ENCODE measurements at regions not wholly inside any gene's neighbourhood (a gene's known extent, or its start where the extent isn't known, plus 50 kb on each side); places are given as distances from the start of the nearest gene placed in this dataset.
"Not testable (repeated sequence)": the region's sequence is repeated elsewhere in the genome, so short reads cannot be mapped to it uniquely, and the experiment has no call there.

DNA sequence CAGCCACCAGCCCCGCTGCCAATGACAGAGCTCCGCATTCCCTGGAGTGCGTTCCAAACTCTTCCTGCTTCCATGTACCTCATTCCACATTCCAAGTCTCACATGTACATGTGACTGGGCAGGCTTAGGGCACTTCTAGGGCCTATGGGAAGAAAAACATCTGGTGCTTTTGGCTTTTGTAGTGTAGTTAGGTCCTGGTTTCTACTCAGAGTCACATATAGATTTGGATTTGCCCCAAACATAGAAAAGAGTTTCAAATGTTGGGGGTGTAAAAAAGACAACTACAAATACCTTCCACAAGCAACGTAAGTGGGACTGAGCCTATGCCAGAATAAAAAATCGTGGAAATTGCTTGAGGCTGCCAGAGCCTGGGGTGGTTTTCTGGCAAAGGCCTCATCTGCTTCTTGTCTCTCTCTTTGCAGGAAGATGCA lies 84.1 kb downstream of the ZNF467 start:
- TF ChIP-seq, protein P1, sequence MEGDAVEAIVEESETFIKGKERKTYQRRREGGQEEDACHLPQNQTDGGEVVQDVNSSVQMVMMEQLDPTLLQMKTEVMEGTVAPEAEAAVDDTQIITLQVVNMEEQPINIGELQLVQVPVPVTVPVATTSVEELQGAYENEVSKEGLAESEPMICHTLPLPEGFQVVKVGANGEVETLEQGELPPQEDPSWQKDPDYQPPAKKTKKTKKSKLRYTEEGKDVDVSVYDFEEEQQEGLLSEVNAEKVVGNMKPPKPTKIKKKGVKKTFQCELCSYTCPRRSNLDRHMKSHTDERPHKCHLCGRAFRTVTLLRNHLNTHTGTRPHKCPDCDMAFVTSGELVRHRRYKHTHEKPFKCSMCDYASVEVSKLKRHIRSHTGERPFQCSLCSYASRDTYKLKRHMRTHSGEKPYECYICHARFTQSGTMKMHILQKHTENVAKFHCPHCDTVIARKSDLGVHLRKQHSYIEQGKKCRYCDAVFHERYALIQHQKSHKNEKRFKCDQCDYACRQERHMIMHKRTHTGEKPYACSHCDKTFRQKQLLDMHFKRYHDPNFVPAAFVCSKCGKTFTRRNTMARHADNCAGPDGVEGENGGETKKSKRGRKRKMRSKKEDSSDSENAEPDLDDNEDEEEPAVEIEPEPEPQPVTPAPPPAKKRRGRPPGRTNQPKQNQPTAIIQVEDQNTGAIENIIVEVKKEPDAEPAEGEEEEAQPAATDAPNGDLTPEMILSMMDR (conservative IDR thresholded peaks at IDR 0.05; ENCODE audit: low read length), result no peak
- H3K4me3 ChIP-seq (ENCODE audit: low read length), result no peak overlapping the region
- DNase-seq (ENCODE audit: low read depth), result peak; percentile 25

DNA sequence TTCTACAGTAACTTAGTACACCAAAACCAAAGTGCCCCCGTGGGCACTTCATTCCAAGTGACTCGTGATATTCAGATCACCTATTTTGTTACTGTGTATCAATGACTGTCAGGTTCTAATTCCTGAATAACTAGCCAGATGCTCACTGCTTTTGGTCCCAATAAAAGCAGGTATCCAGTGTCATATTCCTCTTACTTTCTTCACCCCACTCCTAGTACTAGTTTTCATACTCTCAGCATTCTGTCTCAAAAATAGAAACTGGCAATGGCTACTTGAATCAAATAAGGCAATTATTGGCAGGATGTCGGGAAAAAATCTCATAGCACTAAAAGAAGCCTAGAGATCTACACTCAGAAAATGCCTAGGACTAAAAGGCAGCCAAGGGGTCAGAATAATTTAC lies 84.6 kb downstream of the ZNF467 start:
- DNase-seq (ENCODE audit: low read depth), result no peak
- H3K4me3 ChIP-seq (ENCODE audit: low read length), result no peak overlapping the region
- TF ChIP-seq, protein P1 (conservative IDR thresholded peaks at IDR 0.05; ENCODE audit: low read length), result no peak

DNA sequence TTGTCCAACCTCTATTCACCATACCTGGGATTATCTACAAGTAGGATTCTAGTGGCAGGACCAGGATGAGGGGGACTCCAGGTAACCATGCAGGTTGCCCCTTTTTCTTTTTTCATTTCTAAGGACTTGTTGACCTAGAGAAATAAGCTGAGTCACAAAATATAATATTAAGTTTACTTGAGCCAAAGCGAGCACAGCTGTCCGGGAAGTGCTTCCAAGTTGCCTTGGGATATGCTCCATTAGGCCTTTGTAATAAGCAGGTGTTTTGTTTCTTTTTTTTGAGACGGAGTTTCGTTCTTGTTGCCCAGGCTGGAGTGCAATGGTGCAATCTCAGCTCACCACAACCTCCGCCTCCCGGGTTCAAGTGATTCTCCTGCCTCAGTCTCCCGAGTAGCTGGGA lies 85.6 kb downstream of the ZNF467 start:
- not testable (repeated sequence) for H3K4me3 ChIP-seq (ENCODE audit: low read length); DNase-seq (ENCODE audit: low read depth)

DNA sequence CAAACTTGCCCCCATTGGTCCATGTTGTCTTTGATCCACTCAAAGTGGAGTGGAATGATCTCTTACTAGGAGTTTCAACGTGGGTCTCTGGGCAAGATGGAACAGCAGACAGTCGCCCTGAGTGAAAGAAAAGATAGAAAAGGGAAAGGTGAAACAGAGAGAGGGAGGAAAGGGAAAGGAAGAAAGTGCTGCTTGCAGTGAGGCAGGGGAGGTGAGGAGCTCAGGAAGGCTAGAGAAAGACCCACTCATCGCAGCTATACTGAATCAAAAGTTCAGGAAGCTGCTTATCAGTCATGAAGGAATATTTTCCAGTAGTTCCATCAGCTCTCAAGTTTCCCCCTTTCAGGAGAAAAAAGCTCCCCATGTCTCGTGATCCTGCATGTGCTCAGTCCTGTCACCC lies 86.9 kb downstream of the ZNF467 start:
- TF ChIP-seq, protein P1 (conservative IDR thresholded peaks at IDR 0.05; ENCODE audit: low read length), result no peak
- H3K4me3 ChIP-seq (ENCODE audit: low read length), result no peak overlapping the region
- no peak for DNase-seq (ENCODE audit: low read depth)

DNA sequence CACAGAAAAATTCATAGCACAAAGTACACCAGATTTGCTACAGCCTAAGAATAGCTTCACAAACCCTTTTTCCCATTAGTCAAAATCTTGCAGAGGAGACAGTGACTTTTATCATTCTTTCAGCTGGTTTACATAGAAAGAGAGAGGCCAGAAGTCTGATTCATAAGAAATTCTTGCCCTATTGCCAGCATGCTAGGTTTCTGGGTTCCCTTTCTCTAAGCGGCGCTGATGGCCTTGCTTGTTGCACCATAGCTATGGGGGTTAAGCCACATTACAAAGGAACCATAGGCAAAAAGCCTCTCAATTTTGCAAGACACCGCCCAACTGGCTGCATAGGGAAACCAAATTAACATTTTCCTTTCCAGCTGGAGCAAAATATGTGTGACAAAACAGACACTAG lies 87.4 kb downstream of the ZNF467 start:
- no peak overlapping the region for H3K4me3 ChIP-seq (ENCODE audit: low read length)
- DNase-seq (ENCODE audit: low read depth), result peak; percentile 96
- TF ChIP-seq, protein P1 (conservative IDR thresholded peaks at IDR 0.05; ENCODE audit: low read length), result no peak

DNA sequence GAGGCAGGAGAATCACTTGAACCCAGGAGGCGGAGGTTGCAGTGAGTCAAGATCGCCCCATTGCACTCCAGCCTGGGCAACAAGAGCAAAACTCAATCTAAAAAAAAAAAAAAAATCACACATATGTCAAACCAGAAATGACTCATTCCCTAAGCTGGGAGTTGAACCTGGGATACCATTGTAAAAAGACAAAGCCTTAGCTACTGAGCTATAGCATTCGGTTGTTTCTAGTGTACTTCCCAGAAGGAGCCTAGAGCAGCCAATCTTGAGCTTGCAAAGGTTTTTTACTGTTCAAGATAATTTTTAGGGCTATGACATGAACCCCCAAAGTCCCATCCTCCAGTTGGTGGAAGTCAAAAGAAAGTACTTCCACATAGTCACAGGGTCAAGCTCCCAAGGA lies 87.9 kb downstream of the ZNF467 start:
- DNase-seq (ENCODE audit: low read depth), result peak; percentile 45
- no peak overlapping the region for H3K4me3 ChIP-seq (ENCODE audit: low read length)
- TF ChIP-seq, protein P1 (conservative IDR thresholded peaks at IDR 0.05; ENCODE audit: low read length), result no peak

DNA sequence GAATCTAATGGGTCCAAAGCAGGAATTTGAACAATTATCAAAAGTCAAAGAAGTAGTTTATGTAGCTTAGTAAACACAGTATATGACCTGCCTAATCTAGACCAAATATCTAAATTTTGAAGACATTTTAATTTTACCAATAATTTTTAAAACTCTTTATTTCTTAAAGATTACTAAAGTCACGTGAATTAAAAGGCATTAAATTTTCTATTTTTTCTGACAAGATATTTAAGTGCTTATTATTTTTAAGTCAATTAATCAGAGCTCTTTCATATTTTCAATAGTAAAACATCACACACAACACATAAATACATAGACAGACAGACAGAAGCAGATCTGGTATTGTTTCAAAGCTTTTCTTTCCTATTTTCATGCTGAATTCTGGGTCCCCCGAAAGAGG lies 89.5 kb downstream of the ZNF467 start:
- H3K4me3 ChIP-seq (ENCODE audit: low read length), result no peak overlapping the region
- TF ChIP-seq, protein P1 (conservative IDR thresholded peaks at IDR 0.05; ENCODE audit: low read length), result no peak
- DNase-seq (ENCODE audit: low read depth), result no peak

DNA sequence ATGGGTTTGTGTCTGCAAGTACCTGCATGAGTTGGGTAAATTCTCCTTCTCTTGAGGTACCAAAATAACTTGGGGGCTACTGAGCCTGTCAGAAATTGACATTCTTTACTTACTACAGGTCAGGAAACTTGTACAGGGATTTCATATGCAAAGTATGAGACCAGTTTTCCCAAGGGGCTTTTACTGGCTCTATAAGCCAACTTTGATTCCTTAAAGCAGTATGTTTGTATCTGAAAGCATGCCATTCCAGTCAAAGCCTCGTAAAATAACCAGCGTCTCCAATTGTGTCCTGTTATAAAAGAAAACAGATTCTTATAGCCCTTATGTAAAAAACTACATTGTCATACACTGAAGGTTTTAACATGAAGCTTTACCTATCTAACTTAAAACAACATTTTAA lies 90.2 kb downstream of the ZNF467 start:
- TF ChIP-seq, protein P1 (conservative IDR thresholded peaks at IDR 0.05; ENCODE audit: low read length), result no peak

More for the DNA sequence above, 90.2 kb downstream of the ZNF467 start:
- DNase-seq (ENCODE audit: low read depth), result peak; percentile 17
- no peak overlapping the region for H3K4me3 ChIP-seq (ENCODE audit: low read length)

Data from AG10803 (cell line).